HepG2 (cell line): ENCODE measurements at regions not wholly inside any gene's neighbourhood (a gene's known extent, or its start where the extent isn't known, plus 50 kb on each side); places are given as distances from the start of the nearest gene placed in this dataset.

Experiments used
- ATAC-seq: fragments of 200-7000 bp; cut with Tn5 transposase; 3 replicates; pipeline ENCODE4 v1.9.1; 2020; ENCODE audit warnings: mild to moderate bottlenecking, moderate library complexity
- BruUV-seq: library from RNA; stranded (reverse); fragments of 400-500 nt; replicated peaks from 2 replicates; lab custom pipeline; 2021; lab: Mats Ljungman, UMichigan
- CTCF ChIA-PET: fragments of 300-600 bp; formaldehyde crosslinking; extraction: SDS; loops from one replicate; lab custom pipeline; 2021; ENCODE audit warnings: low total read pairs, inconsistent platforms, low intra/inter-chr PET ratio; lab: Yijun Ruan, JAX
- POLR2A ChIA-PET: fragments of 350-600 bp; sonication (Branson Sonifier 250); formaldehyde crosslinking; loops from one replicate; lab custom pipeline; 2020; ENCODE audit warnings: antibody characterized with exemption, inconsistent platforms; lab: Yijun Ruan, JAX
- DNase-seq: peaks from one replicate; pipeline ENCODE4 v3.0.0-alpha.2; 2015; ENCODE audit warnings: low spot score
- FAIRE-seq: peaks from 3 replicates; lab custom pipeline; 2011; peaks lifted over from hg19 to GRCh38; lab: Jason Lieb, UNC
- H2AFZ ChIP-seq: one replicate; pipeline ENCODE4 v1.6.1; 2011; ENCODE audit warnings: low read length, inconsistent platforms
- H3K27ac ChIP-seq: fragments of 300-600 bp; 3 replicates; pipeline ENCODE4 v1.8.0; 2011; ENCODE audit warnings: mixed run types, mild to moderate bottlenecking, mixed read lengths, low read length, inconsistent platforms; ENCODE audit not compliant: insufficient read depth; ENCODE audit errors: extremely low read length
- H3K27me3 ChIP-seq, 2 experiments: fragments of 200-600 bp in 1 of 2; 2 replicates in 1 of 2; 3 replicates in 1 of 2; pipeline versions ENCODE4 v1.6.0 to v1.8.0; 2011; ENCODE audit warnings: low read length in 2 of 2, mild to moderate bottlenecking in 2 of 2, moderate library complexity in 2 of 2, inconsistent platforms in 1 of 2; ENCODE audit not compliant: insufficient read depth in 2 of 2, control insufficient read depth in 1 of 2
- H3K36me3 ChIP-seq, 2 experiments: fragments of 200-600 bp in 1 of 2; replicated peaks in 1 of 2; 2 replicates in 1 of 2; 3 replicates in 1 of 2; pipeline versions ENCODE4 v1.5.1 to v1.8.0; 2011; ENCODE audit warnings: low read length in 2 of 2, inconsistent platforms in 1 of 2; ENCODE audit not compliant: insufficient read depth in 2 of 2, control insufficient read depth in 1 of 2
- H3K4me1 ChIP-seq: 2 replicates; pipeline ENCODE4 v1.5.1; 2012; ENCODE audit warnings: low read length, inconsistent platforms; ENCODE audit not compliant: insufficient read depth
- H3K4me2 ChIP-seq: 2 replicates; pipeline ENCODE4 v1.6.0; 2011; ENCODE audit warnings: low read depth, low read length, inconsistent platforms
- H3K4me3 ChIP-seq, 3 experiments: fragments of 200-600 bp in 1 of 3; sonication (generic), shearing (Covaris generic) in 1 of 3; replicated peaks in 1 of 3; 2 replicates each; pipeline ENCODE4 v1.5.1; 2011 to 2016; ENCODE audit warnings: low read length in 3 of 3, inconsistent platforms in 2 of 3, low read depth in 2 of 3, mild to moderate bottlenecking in 2 of 3, control low read depth in 1 of 3, mixed read lengths in 1 of 3; ENCODE audit not compliant: insufficient read depth in 1 of 3
- H3K79me2 ChIP-seq: one replicate; pipeline ENCODE4 v1.6.1; 2011; ENCODE audit warnings: low read length, inconsistent platforms; ENCODE audit not compliant: insufficient read depth
- H3K9ac ChIP-seq: 2 replicates; pipeline ENCODE4 v1.6.0; 2011; ENCODE audit warnings: mild to moderate bottlenecking, low read depth, low read length, inconsistent platforms; ENCODE audit not compliant: insufficient read depth
- H3K9me3 ChIP-seq: 2 replicates; pipeline ENCODE4 v1.5.1; 2012; ENCODE audit warnings: mild to moderate bottlenecking, low read length
- H4K20me1 ChIP-seq: 2 replicates; pipeline ENCODE4 v1.6.0; 2011; ENCODE audit warnings: inconsistent platforms, mild to moderate bottlenecking, low read length, moderate library complexity; ENCODE audit not compliant: insufficient read depth
- CREB1 ChIP-seq, 2 experiments: fragments of 450-650 bp in 1 of 2; IDR thresholded peaks; 2 replicates each; pipeline ENCODE4 v1.6.1; 2016 to 2017; ENCODE audit warnings: control low read depth in 1 of 2, mild to moderate bottlenecking in 1 of 2, missing compliant biosample characterization in 1 of 2, missing genetic modification characterization in 1 of 2
- DMTF1 ChIP-seq: sonication (generic); formaldehyde crosslinking; IDR thresholded peaks from 2 replicates; pipeline ENCODE4 v1.4.0; 2020; ENCODE audit warnings: mild to moderate bottlenecking, missing genetic modification reagents
- JUND ChIP-seq: sonication (generic); formaldehyde crosslinking; IDR thresholded peaks from 2 replicates; pipeline ENCODE4 v1.8.0; 2022; ENCODE audit warnings: mild to moderate bottlenecking, missing genetic modification reagents
- LCORL ChIP-seq, 2 experiments: fragments of 450-650 bp in 1 of 2; sonication (generic) in 1 of 2; formaldehyde crosslinking in 1 of 2; IDR thresholded peaks; 2 replicates each; pipeline versions ENCODE4 v1.5.0 to v1.6.1; 2017 to 2020; ENCODE audit warnings: antibody characterized with exemption in 1 of 2, missing genetic modification reagents in 1 of 2
- SMARCC2 ChIP-seq: fragments of 450-650 bp; IDR thresholded peaks from 2 replicates; pipeline ENCODE4 v1.6.1; 2017; ENCODE audit warnings: antibody characterized with exemption, mild to moderate bottlenecking
- ZBTB46 ChIP-seq: sonication (generic); formaldehyde crosslinking; IDR thresholded peaks from 2 replicates; pipeline ENCODE4 v1.4.0; 2020; ENCODE audit warnings: mild to moderate bottlenecking, missing genetic modification reagents, borderline replicate concordance
- ZFYVE20 ChIP-seq: sonication (generic); formaldehyde crosslinking; IDR thresholded peaks from 2 replicates; pipeline ENCODE4 v1.8.0; 2023; ENCODE audit warnings: low read depth, mild to moderate bottlenecking, moderate library complexity, missing genetic modification reagents, borderline replicate concordance
- ZMYM2 ChIP-seq: sonication (generic); formaldehyde crosslinking; IDR thresholded peaks from 2 replicates; pipeline ENCODE4 v1.8.0; 2022; ENCODE audit warnings: mild to moderate bottlenecking, missing genetic modification reagents
- ZMYM3 ChIP-seq: sonication (generic); formaldehyde crosslinking; IDR thresholded peaks from 2 replicates; pipeline ENCODE4 v1.5.1; 2020; ENCODE audit warnings: mild to moderate bottlenecking, missing genetic modification reagents
- ZNF430 ChIP-seq: sonication (generic); formaldehyde crosslinking; IDR thresholded peaks from 2 replicates; pipeline ENCODE4 v1.9.0; 2021; ENCODE audit warnings: mild to moderate bottlenecking, missing genetic modification reagents
- ZNF44 ChIP-seq: sonication (generic); formaldehyde crosslinking; IDR thresholded peaks from 2 replicates; pipeline ENCODE4 v1.5.1; 2020; ENCODE audit warnings: mild to moderate bottlenecking, missing genetic modification reagents
- ZNF605 ChIP-seq: sonication (generic); formaldehyde crosslinking; IDR thresholded peaks from 2 replicates; pipeline ENCODE4 v1.8.0; 2022; ENCODE audit warnings: mild to moderate bottlenecking, missing genetic modification reagents
- WGBS: methylation state at CpG from one replicate; pipeline ENCODE4 v1.1.6; 2017; ENCODE audit warnings: low lambda C conversion rate; 5-methylcytosine and 5-hydroxymethylcytosine counted together
- in situ Hi-C: cut with HindIII; loops from 2 replicates; pipeline ENCODE4 v1.10.0; 2017; ENCODE audit warnings: low pct_unique_long_range_greater_than_20kb; ENCODE audit not compliant: extremely low pct_ligation_motif_present
- intact Hi-C: fragments of 100-400 bp; cut with micrococcal nuclease; formaldehyde crosslinking; loops from one replicate; pipeline ENCODE4 v1.10.0; 2022; ENCODE audit not compliant: unreplicated experiment
- TF ChIP-seq, protein P1 (sequence below): IDR thresholded peaks from 2 replicates; pipeline ENCODE4 v1.6.1; 2016; ENCODE audit warnings: mild to moderate bottlenecking
- TF ChIP-seq, protein P2 (sequence below): sonication (generic); formaldehyde crosslinking; IDR thresholded peaks from 2 replicates; pipeline ENCODE4 v1.4.0; 2020; ENCODE audit warnings: missing genetic modification reagents
- TF ChIP-seq, protein P3 (sequence below): sonication (generic); formaldehyde crosslinking; IDR thresholded peaks from 2 replicates; pipeline ENCODE4 v1.4.0; 2020; ENCODE audit warnings: missing genetic modification reagents

DNA sequence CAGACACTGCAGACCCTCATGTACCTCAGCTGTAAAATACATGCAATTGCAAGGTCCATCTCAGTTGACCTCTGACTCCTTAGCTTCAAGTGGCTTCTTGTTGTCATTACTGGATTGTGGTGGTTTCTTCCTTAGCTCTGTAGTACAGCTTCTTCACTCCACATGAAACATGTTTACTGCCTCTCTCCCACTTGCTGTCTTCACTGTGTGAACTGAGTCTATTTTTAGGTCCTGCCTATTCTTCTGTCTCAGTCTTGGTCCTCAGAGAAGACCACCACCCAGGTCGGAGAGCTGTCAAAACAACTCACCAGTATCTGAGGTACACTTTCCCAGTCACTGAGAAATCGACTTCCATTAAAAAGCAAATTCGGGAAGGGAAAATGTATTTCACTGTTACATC is 50.2 kb upstream of the EYA4 start (continued):
- TF ChIP-seq DMTF1 (CRISPR knock-in tag) (no peak), ZBTB46 (CRISPR knock-in tag) (no peak), CREB1 (IDR thresholded peaks at IDR 0.05) (no peak), CREB1 (CRISPR knock-in tag; IDR thresholded peaks at IDR 0.05) (no peak)
- TF ChIP-seq, protein P1, sequence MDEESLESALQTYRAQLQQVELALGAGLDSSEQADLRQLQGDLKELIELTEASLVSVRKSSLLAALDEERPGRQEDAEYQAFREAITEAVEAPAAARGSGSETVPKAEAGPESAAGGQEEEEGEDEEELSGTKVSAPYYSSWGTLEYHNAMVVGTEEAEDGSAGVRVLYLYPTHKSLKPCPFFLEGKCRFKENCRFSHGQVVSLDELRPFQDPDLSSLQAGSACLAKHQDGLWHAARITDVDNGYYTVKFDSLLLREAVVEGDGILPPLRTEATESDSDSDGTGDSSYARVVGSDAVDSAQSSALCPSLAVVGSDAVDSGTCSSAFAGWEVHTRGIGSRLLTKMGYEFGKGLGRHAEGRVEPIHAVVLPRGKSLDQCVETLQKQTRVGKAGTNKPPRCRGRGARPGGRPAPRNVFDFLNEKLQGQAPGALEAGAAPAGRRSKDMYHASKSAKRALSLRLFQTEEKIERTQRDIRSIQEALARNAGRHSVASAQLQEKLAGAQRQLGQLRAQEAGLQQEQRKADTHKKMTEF (CRISPR knock-in tag), result no peak

DNA sequence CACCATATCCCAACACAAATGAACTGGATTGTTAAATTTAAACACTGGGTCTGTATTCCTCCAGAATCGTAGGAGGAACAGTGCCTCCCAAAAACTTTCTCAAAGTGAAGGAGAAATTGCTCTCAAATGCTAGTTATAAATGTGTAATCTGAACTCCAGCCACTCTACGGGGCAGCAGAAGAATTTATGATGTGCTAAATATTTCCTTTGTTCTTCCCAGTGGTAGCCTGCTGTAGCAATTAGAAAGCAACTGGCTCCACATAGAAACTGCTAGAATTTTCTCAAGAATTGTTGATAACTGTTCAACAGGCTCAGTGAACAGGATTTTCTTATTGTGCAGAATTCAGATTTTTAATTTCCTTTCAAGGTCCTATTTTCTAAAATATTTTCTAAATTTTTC is 49.8 kb upstream of the EYA4 start:
- H3K36me3 ChIP-seq, result no peaks in the 10 kb centered on the region
- H3K9ac ChIP-seq, result no peak overlapping the region
- no peaks in the 10 kb centered on the region for H3K79me2 ChIP-seq
- H2AFZ ChIP-seq, result no peak overlapping the region
- H3K4me2 ChIP-seq, result no peak overlapping the region
- BruUV-seq, result no TSS peak
- no peak overlapping the region for H3K27ac ChIP-seq
- DNase-seq (no peak), FAIRE-seq (no peak), ATAC-seq (no peak)
- intact Hi-C loops (no loop called here), in situ Hi-C loops (no loop called here)
- ChIA-PET CTCF (no interaction called here), POLR2A (no interaction called here)
- H4K20me1 ChIP-seq, result no peaks in the 10 kb centered on the region
- no peaks in the 10 kb centered on the region for H3K4me1 ChIP-seq
- 2% methylated on average over 2 of the region's 2 CpGs for WGBS
- no peaks in the 10 kb centered on the region for H3K9me3 ChIP-seq
- H3K4me3 ChIP-seq, result no peak overlapping the region
- no peaks in the 10 kb centered on the region for H3K27me3 ChIP-seq
- TF ChIP-seq ZNF605 (CRISPR knock-in tag), result no peak
- TF ChIP-seq, protein P2, sequence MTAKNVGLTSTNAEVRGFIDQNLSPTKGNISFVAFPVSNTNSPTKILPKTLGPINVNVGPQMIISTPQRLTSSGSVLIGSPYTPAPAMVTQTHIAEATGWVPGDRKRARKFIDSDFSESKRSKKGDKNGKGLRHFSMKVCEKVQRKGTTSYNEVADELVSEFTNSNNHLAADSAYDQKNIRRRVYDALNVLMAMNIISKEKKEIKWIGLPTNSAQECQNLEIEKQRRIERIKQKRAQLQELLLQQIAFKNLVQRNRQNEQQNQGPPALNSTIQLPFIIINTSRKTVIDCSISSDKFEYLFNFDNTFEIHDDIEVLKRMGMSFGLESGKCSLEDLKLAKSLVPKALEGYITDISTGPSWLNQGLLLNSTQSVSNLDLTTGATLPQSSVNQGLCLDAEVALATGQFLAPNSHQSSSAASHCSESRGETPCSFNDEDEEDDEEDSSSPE, result no peak
- TF ChIP-seq, protein P3, sequence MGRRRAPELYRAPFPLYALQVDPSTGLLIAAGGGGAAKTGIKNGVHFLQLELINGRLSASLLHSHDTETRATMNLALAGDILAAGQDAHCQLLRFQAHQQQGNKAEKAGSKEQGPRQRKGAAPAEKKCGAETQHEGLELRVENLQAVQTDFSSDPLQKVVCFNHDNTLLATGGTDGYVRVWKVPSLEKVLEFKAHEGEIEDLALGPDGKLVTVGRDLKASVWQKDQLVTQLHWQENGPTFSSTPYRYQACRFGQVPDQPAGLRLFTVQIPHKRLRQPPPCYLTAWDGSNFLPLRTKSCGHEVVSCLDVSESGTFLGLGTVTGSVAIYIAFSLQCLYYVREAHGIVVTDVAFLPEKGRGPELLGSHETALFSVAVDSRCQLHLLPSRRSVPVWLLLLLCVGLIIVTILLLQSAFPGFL (CRISPR knock-in tag), result no peak
- no peak for TF ChIP-seq JUND (CRISPR knock-in tag)
- no peak for TF ChIP-seq ZNF44 (CRISPR knock-in tag)
- TF ChIP-seq SMARCC2, result no peak
- no peak for TF ChIP-seq ZMYM2
- TF ChIP-seq ZMYM3, result no peak
- no peak for TF ChIP-seq ZNF430 (CRISPR knock-in tag)
- TF ChIP-seq LCORL (IDR thresholded peaks at IDR 0.05), result no peak
- no peak for TF ChIP-seq LCORL (CRISPR knock-in tag; IDR thresholded peaks at IDR 0.05)
- TF ChIP-seq ZFYVE20 (CRISPR knock-in tag), result no peak
